NCI-H2029 (cell line): ENCODE measurements at regions not wholly inside any gene's neighbourhood (a gene's known extent, or its start where the extent isn't known, plus 50 kb on each side); places are given as distances from the start of the nearest gene placed in this dataset.
"Not testable (repeated sequence)": the region's sequence is repeated elsewhere in the genome, so short reads cannot be mapped to it uniquely, and the experiment has no call there.

Experiments used
- DNase-seq: peaks from one replicate; lab custom pipeline; 2025; lab: John Stamatoyannopoulos, UW

- no peak for DNase-seq
Measured at GRCh38 chr6:169923468-169924464, 172.3 kb downstream of the ERMARD start.

- no peak for DNase-seq
Measured at GRCh38 chr6:169921853-169922824, 170.7 kb downstream of the ERMARD start.

GRCh38 chr6:169921217-169921616 is 169.8 kb downstream of the ERMARD start:
- DNase-seq: no peak

- DNase-seq: no peak
Measured at GRCh38 chr6:169920359-169921020, 169.1 kb downstream of the ERMARD start.

GRCh38 chr6:169918954-169919549 is 167.6 kb downstream of the ERMARD start:
- no peak for DNase-seq

- no peak for DNase-seq
Measured at GRCh38 chr6:169918239-169918953, 167.0 kb downstream of the ERMARD start.

GRCh38 chr6:169917153-169917552 is 165.7 kb downstream of the ERMARD start:
- no peak for DNase-seq

GRCh38 chr6:169915769-169916550 is 164.5 kb downstream of the ERMARD start:
- DNase-seq: no peak

- DNase-seq: not testable (repeated sequence)
Measured at GRCh38 chr6:169913745-169914144, 162.3 kb downstream of the ERMARD start.

- DNase-seq: no peak
Measured at GRCh38 chr6:169913096-169913638, 161.7 kb downstream of the ERMARD start.

- no peak for DNase-seq
Measured at GRCh38 chr6:169912266-169913095, 161.1 kb downstream of the ERMARD start.

- DNase-seq: no peak
Measured at GRCh38 chr6:169911264-169912263, 160.1 kb downstream of the ERMARD start.

- no peak for DNase-seq
Measured at GRCh38 chr6:169909113-169909512, 157.7 kb downstream of the ERMARD start.

- DNase-seq: no peak
Measured at GRCh38 chr6:169908403-169908933, 157.0 kb downstream of the ERMARD start.

- DNase-seq: no peak
Measured at GRCh38 chr6:169907419-169908115, 156.1 kb downstream of the ERMARD start.

GRCh38 chr6:169906688-169907418 is 155.4 kb downstream of the ERMARD start:
- no peak for DNase-seq
